ENCODE measurements at regions not wholly inside any gene's neighbourhood (a gene's known extent, or its start where the extent isn't known, plus 50 kb on each side); places are given as distances from the start of the nearest gene placed in this dataset.

DNA sequence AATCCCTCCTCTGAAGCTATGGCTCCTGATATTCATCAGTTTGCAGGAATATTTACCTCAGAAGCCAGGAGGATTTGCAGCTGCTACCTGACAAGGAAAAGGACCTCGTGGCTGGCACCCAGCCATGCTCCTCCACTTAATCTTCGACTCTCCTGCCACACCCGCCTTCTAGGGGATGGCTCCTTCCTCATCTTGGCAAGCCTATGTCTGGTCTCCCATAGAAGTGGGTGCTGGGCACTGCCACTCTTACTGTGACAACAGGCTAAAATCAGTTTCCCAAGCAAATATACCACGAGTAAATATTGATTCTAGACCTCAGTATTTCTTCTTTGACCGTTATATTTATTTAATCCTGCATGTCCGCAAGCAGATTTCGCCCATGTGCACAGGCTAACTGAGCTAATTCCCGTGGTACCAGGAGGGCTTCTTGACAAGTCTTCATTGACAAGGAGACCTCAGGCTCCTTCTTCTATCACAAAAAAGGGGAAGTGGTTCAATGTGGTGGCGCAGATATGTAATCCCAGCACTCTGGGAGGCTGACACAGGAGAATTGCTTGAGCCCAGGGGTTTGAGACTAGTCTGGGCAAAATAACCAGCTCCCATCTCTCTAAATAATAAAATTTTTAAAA lies 52.6 kb upstream of the DCTD start:
- Histone ChIP-seq H3K36me3 (ENCODE audit: insufficient read depth, low read length) (no peaks in the 10 kb centered on the region), H3K4me3 (ENCODE audit: low read length) (no peak overlapping the region), H3K4me1 (ENCODE audit: insufficient read depth, low read length) (no peaks in the 10 kb centered on the region), H3K27ac (ENCODE audit: low read depth in 1 of 2, low read length in 2 of 2) (no peak overlapping the region), H3K27me3 (ENCODE audit: control insufficient read depth in 1 of 2, insufficient read depth in 2 of 2, low read length in 2 of 2) (peaks cover 13% of the 10 kb centered on the region in 2 experiments), H3K9me3 (ENCODE audit: control insufficient read depth in 1 of 2, insufficient read depth in 1 of 2, low read length in 2 of 2) (no peaks in the 10 kb centered on the region)
- no peak for TF ChIP-seq CTCF (IDR thresholded peaks at IDR 0.05)
- H3K36me3 Mint-ChIP-seq (ENCODE audit: low read depth): no peaks in the 10 kb centered on the region
- H3K9me3 Mint-ChIP-seq: peaks cover 9% of the 10 kb centered on the region
- CTCF ChIA-PET: interaction anchor here (0.6 kb wide), 1 partner anchor 18 kb away, joined by 3 read pairs; no protein-coding TSS in a partner anchor
- ATAC-seq (ENCODE audit: poor library complexity): no peak
- no peak for DNase-seq
- POLR2A ChIA-PET: no interaction called here
- peaks cover 49% of the 10 kb centered on the region for H3K27me3 Mint-ChIP-seq
- intact Hi-C loops (cut with DNase I, micrococcal nuclease): no loop called here
- no peaks in the 10 kb centered on the region for H3K4me1 Mint-ChIP-seq (ENCODE audit: low read depth)
- H3K27ac Mint-ChIP-seq: no peak overlapping the region
- H3K4me3 Mint-ChIP-seq: no peak overlapping the region

- peaks cover 13% of the 10 kb centered on the region in 2 experiments for H3K27me3 ChIP-seq (ENCODE audit: control insufficient read depth in 1 of 2, insufficient read depth in 2 of 2, low read length in 2 of 2)
- ChIA-PET CTCF (interaction anchor here (0.6 kb wide), 1 partner anchor 19 kb away, joined by 3 read pairs; no protein-coding TSS in a partner anchor), POLR2A (no interaction called here)
- intact Hi-C loops (cut with DNase I, micrococcal nuclease): no loop called here
- H3K36me3 ChIP-seq (ENCODE audit: insufficient read depth, low read length): no peaks in the 10 kb centered on the region
- H3K4me3 ChIP-seq (ENCODE audit: low read length): no peak overlapping the region
- H3K4me1 Mint-ChIP-seq (ENCODE audit: low read depth): no peaks in the 10 kb centered on the region
- TF ChIP-seq CTCF (IDR thresholded peaks at IDR 0.05): no peak
- H3K36me3 Mint-ChIP-seq (ENCODE audit: low read depth): no peaks in the 10 kb centered on the region
- H3K9me3 Mint-ChIP-seq: peaks cover 9% of the 10 kb centered on the region
- no peak overlapping the region for H3K4me3 Mint-ChIP-seq
- peaks cover 49% of the 10 kb centered on the region for H3K27me3 Mint-ChIP-seq
- no peak overlapping the region for H3K27ac Mint-ChIP-seq
- no peak for ATAC-seq (ENCODE audit: poor library complexity)
- no peak for DNase-seq
- no peaks in the 10 kb centered on the region for H3K9me3 ChIP-seq (ENCODE audit: control insufficient read depth in 1 of 2, insufficient read depth in 1 of 2, low read length in 2 of 2)
- no peaks in the 10 kb centered on the region for H3K4me1 ChIP-seq (ENCODE audit: insufficient read depth, low read length)
- H3K27ac ChIP-seq (ENCODE audit: low read depth in 1 of 2, low read length in 2 of 2): no peak overlapping the region
These were observed 51.9 kb upstream of the DCTD start for GRCh38 chr4:182968917-182969650.

DNA sequence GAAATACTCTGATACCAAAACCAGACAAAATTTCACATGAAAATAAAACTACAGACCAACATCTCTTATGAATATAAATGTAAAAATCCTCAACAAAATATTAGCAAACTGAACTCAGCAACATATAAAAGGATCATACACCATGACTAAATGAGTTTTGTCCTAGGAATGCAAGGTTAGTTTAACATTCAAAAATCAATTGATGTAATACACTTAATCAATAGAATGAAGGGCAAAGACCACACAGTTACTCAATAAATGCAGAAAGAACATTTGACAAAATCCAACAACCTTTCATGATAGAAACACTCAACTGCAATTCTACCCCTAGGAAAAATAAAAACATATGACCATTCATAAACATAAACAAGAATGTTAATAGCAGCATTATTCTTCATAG lies 50.2 kb upstream of the DCTD start:
- no peaks in the 10 kb centered on the region for H3K36me3 Mint-ChIP-seq (ENCODE audit: low read depth)
- Histone ChIP-seq H3K4me3 (ENCODE audit: low read length) (no peak overlapping the region), H3K27ac (ENCODE audit: low read depth in 1 of 2, low read length in 2 of 2) (no peak overlapping the region), H3K36me3 (ENCODE audit: insufficient read depth, low read length) (no peaks in the 10 kb centered on the region), H3K4me1 (ENCODE audit: insufficient read depth, low read length) (no peaks in the 10 kb centered on the region), H3K27me3 (ENCODE audit: control insufficient read depth in 1 of 2, insufficient read depth in 2 of 2, low read length in 2 of 2) (peaks cover 13% of the 10 kb centered on the region in 2 experiments), H3K9me3 (ENCODE audit: control insufficient read depth in 1 of 2, insufficient read depth in 1 of 2, low read length in 2 of 2) (no peaks in the 10 kb centered on the region)
- no peak overlapping the region for H3K4me3 Mint-ChIP-seq
- CTCF ChIA-PET: no interaction called here
- POLR2A ChIA-PET: no interaction called here
- TF ChIP-seq CTCF (IDR thresholded peaks at IDR 0.05): no peak
- H3K27me3 Mint-ChIP-seq: peaks cover 42% of the 10 kb centered on the region
- no peaks in the 10 kb centered on the region for H3K4me1 Mint-ChIP-seq (ENCODE audit: low read depth)
- intact Hi-C loops (cut with DNase I, micrococcal nuclease): no loop called here
- H3K9me3 Mint-ChIP-seq: peaks cover 9% of the 10 kb centered on the region
- H3K27ac Mint-ChIP-seq: no peak overlapping the region
- no peak for ATAC-seq (ENCODE audit: poor library complexity)
- DNase-seq: no peak
